H1 (cell line): ENCODE measurements at regions not wholly inside any gene's neighbourhood (a gene's known extent, or its start where the extent isn't known, plus 50 kb on each side); places are given as distances from the start of the nearest gene placed in this dataset.

Experiments
- CTCF ChIA-PET: fragments of 300-600 bp; sonication (Branson Sonifier 250); formaldehyde crosslinking; loops from one replicate; lab custom pipeline; 2021; ENCODE audit not compliant: partially characterized antibody; lab: Charles Lee
- POLR2A ChIA-PET: fragments of 300-600 bp; sonication (Branson Sonifier 250); formaldehyde crosslinking; loops from one replicate; lab custom pipeline; 2021; ENCODE audit warnings: inconsistent platforms; ENCODE audit not compliant: partially characterized antibody; lab: Charles Lee
- DNase-seq, 2 experiments: peaks; one replicate each; pipeline versions ENCODE4 v3.0.0 to v3.0.0-alpha.2; 2010 to 2022; ENCODE audit warnings: low spot score in 2 of 2, low read depth in 1 of 2, mixed read lengths in 1 of 2
- FAIRE-seq: peaks from 2 replicates; lab custom pipeline; 2011; peaks lifted over from hg19 to GRCh38; lab: Jason Lieb, UNC
- H2AFZ ChIP-seq: 2 replicates; pipeline ENCODE4 v1.8.1; 2012; ENCODE audit warnings: low read length, inconsistent platforms
- H2AK5ac ChIP-seq: 2 replicates; pipeline ENCODE4 v1.6.1; 2013; ENCODE audit warnings: low read depth, low read length
- H2BK120ac ChIP-seq: replicated peaks from 2 replicates; pipeline ENCODE3; 2013; ENCODE audit warnings: low read depth, low read length, inconsistent platforms
- H2BK12ac ChIP-seq: 2 replicates; pipeline ENCODE4 v1.6.1; 2013; ENCODE audit warnings: low read depth, low read length
- H2BK15ac ChIP-seq: 2 replicates; pipeline ENCODE4 v1.6.1; 2013; ENCODE audit warnings: low read length
- H2BK20ac ChIP-seq: 2 replicates; pipeline ENCODE4 v1.6.1; 2013; ENCODE audit warnings: low read length
- H2BK5ac ChIP-seq: 2 replicates; pipeline ENCODE4 v1.6.1; 2013; ENCODE audit warnings: low read depth, low read length
- H3K14ac ChIP-seq: 2 replicates; pipeline ENCODE4 v1.6.1; 2013; ENCODE audit warnings: inconsistent platforms; ENCODE audit not compliant: insufficient read length
- H3K18ac ChIP-seq: 2 replicates; pipeline ENCODE4 v1.6.1; 2013; ENCODE audit warnings: low read length; ENCODE audit errors: extremely low read depth
- H3K23ac ChIP-seq: 2 replicates; pipeline ENCODE4 v1.6.1; 2013; ENCODE audit warnings: inconsistent platforms; ENCODE audit not compliant: insufficient read length
- H3K23me2 ChIP-seq: 2 replicates; pipeline ENCODE4 v1.6.1; 2013; ENCODE audit warnings: low read depth, low read length
- H3K27ac ChIP-seq: 2 replicates; pipeline ENCODE4 v1.6.1; 2011; ENCODE audit warnings: low read depth, low read length, inconsistent platforms
- H3K27me3 ChIP-seq, 4 experiments: replicated peaks in 1 of 4; 1 replicate in 1 of 4; 2 replicates in 3 of 4; pipeline versions ENCODE4 v1.6.1 to v1.8.1; 2011 to 2013; ENCODE audit warnings: low read length in 3 of 4, mild to moderate bottlenecking in 3 of 4, inconsistent platforms in 2 of 4, mixed read lengths in 2 of 4, moderate library complexity in 1 of 4; ENCODE audit not compliant: control insufficient read depth in 3 of 4, insufficient read depth in 3 of 4; ENCODE audit errors: extremely low read depth in 1 of 4
- H3K36me3 ChIP-seq, 4 experiments: 2 replicates each; pipeline versions ENCODE4 v1.6.1 to v1.8.1; 2011 to 2013; ENCODE audit warnings: mild to moderate bottlenecking in 4 of 4, low read length in 3 of 4, moderate library complexity in 2 of 4, control low read depth in 1 of 4, inconsistent platforms in 1 of 4; ENCODE audit not compliant: insufficient read depth in 4 of 4, control insufficient read depth in 2 of 4
- H3K4ac ChIP-seq: replicated peaks from 2 replicates; pipeline ENCODE3; 2013; ENCODE audit warnings: low read length, low read depth, mixed read lengths, inconsistent platforms; ENCODE audit not compliant: insufficient read length
- H3K4me1 ChIP-seq, 4 experiments: replicated peaks in 1 of 4; 1 replicate in 1 of 4; 2 replicates in 3 of 4; pipeline versions ENCODE4 v1.6.1 to v1.8.1; 2011 to 2013; ENCODE audit warnings: low read length in 3 of 4, inconsistent platforms in 2 of 4, mixed read lengths in 1 of 4; ENCODE audit not compliant: insufficient read depth in 4 of 4, control insufficient read depth in 3 of 4
- H3K4me2 ChIP-seq, 2 experiments: 2 replicates each; pipeline versions ENCODE4 v1.6.1 to v1.8.1; 2011 to 2013; ENCODE audit warnings: low read depth in 2 of 2, low read length in 2 of 2, control low read depth in 1 of 2, inconsistent platforms in 1 of 2, mild to moderate bottlenecking in 1 of 2; ENCODE audit not compliant: insufficient read depth in 1 of 2
- H3K4me3 ChIP-seq, 4 experiments: fragments of 200-600, 300-600 bp in 1 of 4; sonication (generic), shearing (Covaris generic), sonication (Bioruptor Twin) in 1 of 4; 2 replicates each; pipeline versions ENCODE4 v1.5.1 to v1.8.1; 2011 to 2016; ENCODE audit warnings: low read length in 4 of 4, low read depth in 3 of 4, control low read depth in 2 of 4, inconsistent platforms in 2 of 4, mild to moderate bottlenecking in 2 of 4, mixed read lengths in 1 of 4, moderate library complexity in 1 of 4; ENCODE audit not compliant: insufficient read depth in 2 of 4; ENCODE audit errors: extremely low read depth in 1 of 4
- H3K56ac ChIP-seq: replicated peaks from 2 replicates; pipeline ENCODE3; 2013; ENCODE audit warnings: low read depth, mild to moderate bottlenecking, mixed read lengths, low read length, inconsistent platforms; ENCODE audit not compliant: insufficient read length
- H3K79me1 ChIP-seq: 2 replicates; pipeline ENCODE4 v1.6.1; 2013; ENCODE audit warnings: low read depth, low read length, control low read depth
- H3K79me2 ChIP-seq, 2 experiments: 2 replicates each; pipeline versions ENCODE4 v1.6.1 to v1.8.1; 2012 to 2013; ENCODE audit warnings: low read length in 2 of 2, mild to moderate bottlenecking in 2 of 2, inconsistent platforms in 1 of 2; ENCODE audit not compliant: insufficient read depth in 2 of 2, control insufficient read depth in 1 of 2
- H3K9ac ChIP-seq, 4 experiments: replicated peaks in 1 of 4; 1 replicate in 1 of 4; 2 replicates in 3 of 4; pipeline versions ENCODE4 v1.6.1 to v1.8.1; 2011 to 2013; ENCODE audit warnings: low read depth in 3 of 4, low read length in 3 of 4, control low read depth in 2 of 4, mild to moderate bottlenecking in 2 of 4, moderate library complexity in 2 of 4, inconsistent platforms in 1 of 4; ENCODE audit errors: extremely low read depth in 1 of 4
- H3K9me3 ChIP-seq, 2 experiments: 2 replicates each; pipeline versions ENCODE4 v1.6.1 to v1.8.1; 2012 to 2013; ENCODE audit warnings: mild to moderate bottlenecking in 2 of 2, moderate library complexity in 2 of 2, control low read depth in 1 of 2, inconsistent platforms in 1 of 2, low read depth in 1 of 2, low read length in 1 of 2, mixed read lengths in 1 of 2; ENCODE audit not compliant: insufficient read depth in 2 of 2
- H4K20me1 ChIP-seq, 2 experiments: replicated peaks in 1 of 2; 2 replicates each; pipeline versions ENCODE3 to v1.8.1; 2011 to 2013; ENCODE audit warnings: inconsistent platforms in 2 of 2, low read length in 2 of 2, mild to moderate bottlenecking in 1 of 2; ENCODE audit not compliant: insufficient read depth in 2 of 2, control insufficient read depth in 1 of 2
- H4K5ac ChIP-seq: 2 replicates; pipeline ENCODE4 v1.6.1; 2013; ENCODE audit warnings: low read length, low read depth, mixed read lengths, inconsistent platforms; ENCODE audit not compliant: insufficient read length
- H4K8ac ChIP-seq: 2 replicates; pipeline ENCODE4 v1.8.0; 2013; ENCODE audit warnings: mild to moderate bottlenecking, moderate library complexity, low read length, inconsistent platforms; ENCODE audit not compliant: insufficient read depth; ENCODE audit errors: extremely low read depth
- H4K91ac ChIP-seq: replicated peaks from 2 replicates; pipeline ENCODE3; 2013; ENCODE audit warnings: low read length, mixed read lengths, inconsistent platforms; ENCODE audit not compliant: insufficient read length
- GTF2F1 ChIP-seq: IDR thresholded peaks from 2 replicates; pipeline ENCODE4 v1.6.1; 2012; ENCODE audit warnings: low read depth, low read length, improper control_type of control experiment, borderline replicate concordance
- HDAC2 ChIP-seq, 2 experiments: fragments of 300-600 bp in 1 of 2; sonication (generic) in 1 of 2; IDR thresholded peaks; 2 replicates each; pipeline ENCODE4 v1.6.1; 2011 to 2012; ENCODE audit warnings: low read depth in 2 of 2, low read length in 2 of 2, mild to moderate bottlenecking in 2 of 2, moderate library complexity in 2 of 2, borderline replicate concordance in 1 of 2, inconsistent platforms in 1 of 2
- HDAC6 ChIP-seq: IDR thresholded peaks from one replicate; pipeline ENCODE4 v1.7.1; 2012; ENCODE audit warnings: low read depth, mild to moderate bottlenecking, inconsistent platforms, low read length, moderate library complexity
- POU5F1 ChIP-seq: IDR thresholded peaks from 2 replicates; pipeline ENCODE4 v1.6.1; 2011; ENCODE audit warnings: low read depth, mild to moderate bottlenecking, low read length, moderate library complexity
- SP4 ChIP-seq: IDR thresholded peaks from 2 replicates; pipeline ENCODE4 v1.6.1; 2012; ENCODE audit warnings: low read length, inconsistent platforms
- TAF7 ChIP-seq: optimal IDR thresholded peaks from 2 replicates; pipeline ENCODE3; 2011; ENCODE audit warnings: low read depth, mild to moderate bottlenecking, inconsistent platforms, low read length, moderate library complexity, borderline replicate concordance
- WGBS, 2 experiments: shearing (Covaris generic) in 1 of 2; methylation state at CpG; one replicate each; pipeline versions ENCODE4 v1.1.6 to v1.1.7; 2013 to 2015; ENCODE audit warnings: low lambda C conversion rate in 2 of 2, mixed read lengths in 2 of 2, inconsistent platforms in 1 of 2, low coverage in 1 of 2, missing lambda C conversion rate in 1 of 2; ENCODE audit not compliant: insufficient replicate concordance in 2 of 2, insufficient coverage in 1 of 2, insufficient read length in 1 of 2; ENCODE audit errors: extremely low coverage in 1 of 2, missing lambda C conversion rate in 1 of 2; 5-methylcytosine and 5-hydroxymethylcytosine counted together

DNA sequence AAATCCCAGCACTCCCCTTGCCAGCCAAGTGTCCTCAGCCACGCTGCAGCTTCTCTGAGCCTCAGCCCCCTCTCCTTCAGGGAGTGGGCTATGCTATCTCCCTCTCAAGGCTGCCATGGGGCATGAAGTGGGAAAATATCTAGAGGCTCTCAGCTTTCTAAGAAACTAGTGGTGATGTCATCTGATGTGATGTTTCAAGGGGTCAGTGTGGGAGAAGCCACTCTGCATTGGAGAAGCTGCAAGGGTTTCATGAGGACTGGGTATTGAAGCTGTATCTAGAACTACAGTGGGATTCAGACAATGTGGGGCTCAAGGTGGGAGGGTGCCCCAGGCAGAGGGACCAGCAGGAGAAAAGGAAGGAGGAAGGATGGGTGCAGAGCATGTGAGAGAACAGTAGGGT is 210.2 kb downstream of the TLE3 start:
- Histone ChIP-seq H3K9me3 (no peaks in the 10 kb centered on the region), H3K27me3 (no peaks in the 10 kb centered on the region), H3K36me3 (no peaks in the 10 kb centered on the region), H4K5ac (no peak overlapping the region), H3K4me1 (no peaks in the 10 kb centered on the region), H2AFZ (no peak overlapping the region), H2BK15ac (no peak overlapping the region), H2AK5ac (no peak overlapping the region), H3K23ac (no peak overlapping the region), H4K8ac (no peak overlapping the region), H2BK12ac (no peak overlapping the region), H3K18ac (no peak overlapping the region)
- FAIRE-seq = no peak
- TF ChIP-seq SP4 (no peak), HDAC2 (IDR thresholded peaks at IDR 0.05; ENCODE audit: borderline replicate concordance in 1 of 2, low read depth in 2 of 2, low read length in 2 of 2) (no peak), POU5F1 (no peak), GTF2F1 (no peak), TAF7 (no peak), HDAC6 (no peak)
- TF ChIP-seq, all 59 proteins: peak for 0
- Histone ChIP-seq H4K91ac (no peak overlapping the region), H3K14ac (no peak overlapping the region), H3K27ac (no peak overlapping the region), H4K20me1 (no peaks in the 10 kb centered on the region), H3K56ac (no peak overlapping the region), H3K79me1 (no peaks in the 10 kb centered on the region), H3K23me2 (no peaks in the 10 kb centered on the region), H2BK5ac (no peak overlapping the region), H3K4me3 (no peak overlapping the region), H3K79me2 (no peaks in the 10 kb centered on the region), H2BK20ac (no peak overlapping the region), H2BK120ac (no peak overlapping the region), H3K4ac (no peak overlapping the region), H3K9ac (no peak overlapping the region), H3K4me2 (no peak overlapping the region)
- 100% methylated on average over 1 of the region's 1 CpG; no CpG with 5 or more reads in 1 of the 2 experiments for WGBS, 2 experiments
- DNase-seq = no peak
- CTCF ChIA-PET = interaction anchor here (1.6 kb wide), 1 partner anchor 125 kb away, joined by 3 read pairs; no protein-coding TSS in a partner anchor
- POLR2A ChIA-PET = no interaction called here
